Transverse colon (tissue), 4 donors: ENCODE measurements at regions not wholly inside any gene's neighbourhood (a gene's known extent, or its start where the extent isn't known, plus 50 kb on each side); places are given as distances from the start of the nearest gene placed in this dataset.

Source experiments
- DNase-seq: peaks from one replicate; pipeline ENCODE4 v3.0.0-alpha.2; 2019
- H3K27ac ChIP-seq, 4 donors: fragments of 200-600 bp; sonication (generic); 2 replicates each; pipeline ENCODE4 v1.5.1; 2016 to 2018; ENCODE audit warnings: inconsistent platforms in 4 of 4
- H3K27me3 ChIP-seq: fragments of 200-600 bp; sonication (generic); 2 replicates; pipeline ENCODE4 v1.5.1; 2017; ENCODE audit warnings: inconsistent platforms
- H3K36me3 ChIP-seq, 4 donors: fragments of 200-600 bp; sonication (generic); 2 replicates each; pipeline ENCODE4 v1.5.1; 2017 to 2019; ENCODE audit warnings: inconsistent platforms in 4 of 4
- H3K4me1 ChIP-seq, 4 donors: fragments of 200-600 bp; sonication (generic); 2 replicates each; pipeline ENCODE4 v1.5.1; 2017 to 2020; ENCODE audit warnings: inconsistent platforms in 4 of 4
- H3K4me3 ChIP-seq, 4 donors: fragments of 200-600 bp; sonication (generic); 1 replicate in 1 of 4; 2 replicates in 3 of 4; pipeline versions ENCODE4 v1.5.1 to v1.6.1; 2017 to 2019; ENCODE audit warnings: inconsistent platforms in 4 of 4
- H3K9me3 ChIP-seq, 2 donors: fragments of 200-600 bp; sonication (generic); 2 replicates each; pipeline ENCODE4 v1.5.1; 2017 to 2019; ENCODE audit warnings: inconsistent platforms in 2 of 2
- EP300 ChIP-seq: sonication (generic); formaldehyde crosslinking; IDR thresholded peaks from one replicate; pipeline ENCODE4 v1.6.1; 2017; ENCODE audit warnings: antibody characterized with exemption, low read depth
- POLR2A ChIP-seq: fragments of 450-650 bp; IDR thresholded peaks from one replicate; pipeline ENCODE4 v1.6.1; 2016; ENCODE audit warnings: antibody characterized with exemption, mild to moderate bottlenecking, moderate library complexity
- POLR2AphosphoS5 ChIP-seq, 3 donors: sonication (generic); formaldehyde crosslinking; IDR thresholded peaks; one replicate each; pipeline ENCODE4 v1.6.1; 2016; ENCODE audit warnings: antibody characterized with exemption in 3 of 3
- WGBS, 2 donors: methylation state at CpG; one replicate each; pipeline ENCODE4 v1.1.5; 2018; ENCODE audit warnings: low coverage in 1 of 2; 5-methylcytosine and 5-hydroxymethylcytosine counted together
- in situ Hi-C, 4 donors: fragments of 200-750 bp; cut with MboI; loops; one replicate each; pipeline versions ENCODE4 v1.15.0 to v1.15.1; 2017; ENCODE audit warnings: low sequenced_read_pairs in 3 of 4, low pct_ligation_motif_present in 1 of 4, low pct_unique_long_range_greater_than_20kb in 1 of 4
- intact Hi-C: fragments of 100-400 bp; cut with DNase I; formaldehyde crosslinking; loops from one replicate; pipeline ENCODE4 v1.15.1; 2023; ENCODE audit warnings: low total_unique reads
- TF ChIP-seq, protein P1 (sequence below), 5 experiments: fragments of 200-600 bp in 3 of 5; fragments of 450-650 bp in 2 of 5; sonication (generic) in 3 of 5; IDR thresholded peaks; 1 replicate in 2 of 5; 2 replicates in 3 of 5; pipeline ENCODE4 v1.5.1; 2016 to 2017; ENCODE audit warnings: antibody characterized with exemption in 5 of 5, inconsistent platforms in 3 of 5, mild to moderate bottlenecking in 2 of 5, moderate library complexity in 1 of 5

DNA sequence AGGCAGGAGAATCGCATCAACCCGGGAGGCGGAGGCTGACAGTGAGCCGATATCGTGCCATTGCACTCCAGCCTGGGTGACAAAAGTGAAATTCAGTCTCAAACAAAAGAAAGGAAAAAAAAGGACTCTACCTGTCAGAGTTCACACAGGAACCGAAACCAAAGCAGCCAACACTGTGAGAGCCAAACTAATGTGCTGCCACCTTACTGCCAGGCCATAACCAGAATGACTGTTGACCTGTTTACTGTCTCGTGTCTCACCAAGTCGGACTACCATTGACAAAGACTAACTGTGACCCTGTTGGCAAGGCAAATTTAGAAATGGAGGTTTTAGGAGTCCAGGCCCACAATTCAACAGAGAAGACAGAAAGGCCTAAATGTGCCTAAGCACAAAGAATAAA lies 112.4 kb downstream of the ANXA2R start:
- Histone ChIP-seq H3K9me3 (no peaks in the 10 kb centered on the region), H3K36me3 (no peaks in the 10 kb centered on the region), H3K4me1 (no peaks in the 10 kb centered on the region), H3K4me3 (no peak overlapping the region), H3K27ac (no peak overlapping the region), H3K27me3 (no peaks in the 10 kb centered on the region)
- intact Hi-C loops, result no loop called here
- in situ Hi-C loops, result no loop called here
- 90 to 93% methylated on average over 7 to 8 of the region's 8 CpGs for WGBS, 2 donors
- no peak for DNase-seq
- TF ChIP-seq POLR2AphosphoS5 (IDR thresholded peaks at IDR 0.05) (no peak), EP300 (no peak), POLR2A (no peak)
- TF ChIP-seq, protein P1, sequence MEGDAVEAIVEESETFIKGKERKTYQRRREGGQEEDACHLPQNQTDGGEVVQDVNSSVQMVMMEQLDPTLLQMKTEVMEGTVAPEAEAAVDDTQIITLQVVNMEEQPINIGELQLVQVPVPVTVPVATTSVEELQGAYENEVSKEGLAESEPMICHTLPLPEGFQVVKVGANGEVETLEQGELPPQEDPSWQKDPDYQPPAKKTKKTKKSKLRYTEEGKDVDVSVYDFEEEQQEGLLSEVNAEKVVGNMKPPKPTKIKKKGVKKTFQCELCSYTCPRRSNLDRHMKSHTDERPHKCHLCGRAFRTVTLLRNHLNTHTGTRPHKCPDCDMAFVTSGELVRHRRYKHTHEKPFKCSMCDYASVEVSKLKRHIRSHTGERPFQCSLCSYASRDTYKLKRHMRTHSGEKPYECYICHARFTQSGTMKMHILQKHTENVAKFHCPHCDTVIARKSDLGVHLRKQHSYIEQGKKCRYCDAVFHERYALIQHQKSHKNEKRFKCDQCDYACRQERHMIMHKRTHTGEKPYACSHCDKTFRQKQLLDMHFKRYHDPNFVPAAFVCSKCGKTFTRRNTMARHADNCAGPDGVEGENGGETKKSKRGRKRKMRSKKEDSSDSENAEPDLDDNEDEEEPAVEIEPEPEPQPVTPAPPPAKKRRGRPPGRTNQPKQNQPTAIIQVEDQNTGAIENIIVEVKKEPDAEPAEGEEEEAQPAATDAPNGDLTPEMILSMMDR (IDR thresholded peaks at IDR 0.05), result no peak

DNA sequence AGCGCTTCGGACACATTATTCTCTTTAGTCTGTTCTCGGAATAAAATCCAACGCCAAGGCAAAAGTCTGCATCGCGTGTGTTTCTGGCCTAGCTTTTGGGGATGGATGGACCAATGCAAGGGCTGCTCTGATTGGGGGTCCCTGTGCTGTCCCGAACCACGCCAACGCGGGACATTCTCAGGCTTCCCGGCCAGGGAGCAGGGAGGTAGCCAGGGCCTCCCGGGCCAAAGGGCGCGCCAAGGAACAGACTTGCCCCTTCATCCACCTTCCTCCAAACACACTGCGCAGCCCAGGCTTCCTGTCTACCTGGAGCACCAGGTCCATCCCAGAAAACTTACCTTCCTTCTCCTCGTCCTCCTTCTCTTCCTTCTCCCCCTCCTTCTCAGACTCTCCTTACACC lies 113.0 kb upstream of the SELENOP start:
- Histone ChIP-seq H3K27ac (no peak overlapping the region), H3K4me1 (no peaks in the 10 kb centered on the region), H3K27me3 (no peaks in the 10 kb centered on the region), H3K9me3 (no peaks in the 10 kb centered on the region), H3K36me3 (no peaks in the 10 kb centered on the region), H3K4me3 (no peak overlapping the region)
- no peak for TF ChIP-seq EP300
- no peak for DNase-seq
- in situ Hi-C loops (loop anchor here in 1 of 4 donors (25.0 kb wide), 1 partner anchor 463 kb away; no protein-coding TSS in a partner anchor), intact Hi-C loops (no loop called here)
- 93% methylated on average over 16 of the region's 16 CpGs; no CpG with 5 or more reads in 1 of the 2 donors for WGBS, 2 donors

DNA sequence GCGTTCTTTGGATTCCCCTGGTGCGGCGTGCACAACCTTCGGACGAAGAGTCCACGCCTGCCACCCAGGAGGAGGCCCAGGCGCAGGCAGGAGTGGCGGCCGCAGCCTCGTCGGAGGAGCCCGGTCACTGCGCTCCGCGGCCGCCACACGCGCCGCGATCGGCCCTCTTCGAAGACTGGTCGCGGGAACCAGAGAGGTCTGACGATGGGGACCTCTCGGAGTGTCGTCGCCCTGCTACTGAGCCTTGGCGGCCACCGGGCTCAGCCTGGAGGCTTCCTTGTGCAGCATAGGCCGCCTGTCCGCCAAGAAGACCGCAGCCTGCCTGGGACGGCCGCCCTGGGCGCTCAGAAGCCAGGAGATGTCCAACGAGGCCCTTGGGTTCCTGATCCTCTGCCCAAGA lies 112.5 kb upstream of the SELENOP start:
- H3K36me3 ChIP-seq, result no peaks in the 10 kb centered on the region
- no peak overlapping the region for H3K27ac ChIP-seq
- TF ChIP-seq EP300, result no peak
- TF ChIP-seq, protein P1 (IDR thresholded peaks at IDR 0.05), result no peak
- no peak for TF ChIP-seq POLR2A
- no peak for TF ChIP-seq POLR2AphosphoS5 (IDR thresholded peaks at IDR 0.05)
- no peak overlapping the region for H3K4me3 ChIP-seq
- H3K9me3 ChIP-seq, result no peaks in the 10 kb centered on the region
- in situ Hi-C loops, result loop anchor here in 1 of 4 donors (25.0 kb wide), 1 partner anchor 463 kb away; no protein-coding TSS in a partner anchor
- H3K27me3 ChIP-seq, result no peaks in the 10 kb centered on the region
- no peak for DNase-seq
- H3K4me1 ChIP-seq, result no peaks in the 10 kb centered on the region
- WGBS, 2 donors, result 93% methylated on average over 35 of the region's 37 CpGs; no CpG with 5 or more reads in 1 of the 2 donors
- intact Hi-C loops, result no loop called here

DNA sequence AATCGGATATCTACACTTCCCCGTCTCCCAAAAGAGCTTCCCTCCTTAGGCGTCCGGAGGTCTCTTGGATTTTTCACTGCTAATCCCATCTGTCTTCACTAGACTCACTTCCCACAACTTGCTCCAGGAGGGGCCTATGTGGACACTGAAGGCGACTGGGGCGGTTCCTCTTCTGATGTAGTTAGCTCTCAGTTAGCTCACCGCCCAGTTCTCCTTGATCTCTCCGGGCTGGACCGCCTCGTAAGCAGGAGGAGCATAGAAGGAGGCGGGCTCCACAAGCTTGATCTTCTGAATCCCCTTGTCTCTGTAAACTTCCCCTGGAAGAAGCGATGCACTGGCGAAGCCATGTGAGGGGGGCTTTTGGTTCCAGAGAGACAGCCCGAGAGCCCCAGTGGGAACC lies 112.0 kb upstream of the SELENOP start:
- Histone ChIP-seq H3K4me3 (no peak overlapping the region), H3K36me3 (no peaks in the 10 kb centered on the region), H3K4me1 (no peaks in the 10 kb centered on the region), H3K9me3 (no peaks in the 10 kb centered on the region), H3K27ac (no peak overlapping the region), H3K27me3 (no peaks in the 10 kb centered on the region)
- intact Hi-C loops, result no loop called here
- WGBS, 2 donors, result 71 to 89% methylated on average over 9 to 14 of the region's 14 CpGs
- no peak for DNase-seq
- in situ Hi-C loops, result loop anchor here in 1 of 4 donors (25.0 kb wide), 1 partner anchor 464 kb away; no protein-coding TSS in a partner anchor
- no peak for TF ChIP-seq POLR2AphosphoS5 (IDR thresholded peaks at IDR 0.05)
- TF ChIP-seq, protein P1 (IDR thresholded peaks at IDR 0.05), result no peak

DNA sequence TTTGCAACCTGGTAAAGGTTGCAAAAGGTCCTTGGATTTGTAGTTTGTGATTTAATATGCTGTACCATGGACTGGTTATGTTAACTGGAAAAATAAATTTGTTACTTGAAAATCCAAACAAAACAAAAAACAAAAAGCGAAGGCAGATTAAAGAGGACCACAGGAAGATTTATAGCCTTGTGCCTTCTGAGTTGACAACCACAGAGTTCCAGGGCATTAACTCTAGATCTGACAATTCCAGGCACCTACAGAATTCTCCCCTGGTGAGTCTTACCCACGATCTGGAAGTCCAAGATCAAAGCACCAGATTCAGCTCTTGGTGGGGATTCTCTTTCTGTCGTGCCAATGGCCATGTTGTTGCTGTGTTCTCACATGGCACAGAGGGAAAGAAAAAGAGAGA lies 107.9 kb upstream of the SELENOP start:
- no peaks in the 10 kb centered on the region for H3K27me3 ChIP-seq
- no peaks in the 10 kb centered on the region for H3K36me3 ChIP-seq
- no peaks in the 10 kb centered on the region for H3K4me1 ChIP-seq
- no peak overlapping the region for H3K4me3 ChIP-seq
- H3K9me3 ChIP-seq, result no peaks in the 10 kb centered on the region
- in situ Hi-C loops, result loop anchor here in 1 of 4 donors (25.0 kb wide), 1 partner anchor 468 kb away; no protein-coding TSS in a partner anchor
- intact Hi-C loops, result loop anchor here (5.0 kb wide), 1 partner anchor 1392 kb away; no protein-coding TSS in a partner anchor
- no peak for DNase-seq
- no peak overlapping the region for H3K27ac ChIP-seq
- TF ChIP-seq POLR2AphosphoS5 (IDR thresholded peaks at IDR 0.05), result no peak
- TF ChIP-seq, protein P1 (IDR thresholded peaks at IDR 0.05), result no peak
- no peak for TF ChIP-seq EP300
- TF ChIP-seq POLR2A, result no peak
- WGBS, 2 donors, result 60 to 66% methylated on average over 3 of the region's 3 CpGs
